ENCODE measurements at regions not wholly inside any gene's neighbourhood (a gene's known extent, or its start where the extent isn't known, plus 50 kb on each side); places are given as distances from the start of the nearest gene placed in this dataset.

DNA sequence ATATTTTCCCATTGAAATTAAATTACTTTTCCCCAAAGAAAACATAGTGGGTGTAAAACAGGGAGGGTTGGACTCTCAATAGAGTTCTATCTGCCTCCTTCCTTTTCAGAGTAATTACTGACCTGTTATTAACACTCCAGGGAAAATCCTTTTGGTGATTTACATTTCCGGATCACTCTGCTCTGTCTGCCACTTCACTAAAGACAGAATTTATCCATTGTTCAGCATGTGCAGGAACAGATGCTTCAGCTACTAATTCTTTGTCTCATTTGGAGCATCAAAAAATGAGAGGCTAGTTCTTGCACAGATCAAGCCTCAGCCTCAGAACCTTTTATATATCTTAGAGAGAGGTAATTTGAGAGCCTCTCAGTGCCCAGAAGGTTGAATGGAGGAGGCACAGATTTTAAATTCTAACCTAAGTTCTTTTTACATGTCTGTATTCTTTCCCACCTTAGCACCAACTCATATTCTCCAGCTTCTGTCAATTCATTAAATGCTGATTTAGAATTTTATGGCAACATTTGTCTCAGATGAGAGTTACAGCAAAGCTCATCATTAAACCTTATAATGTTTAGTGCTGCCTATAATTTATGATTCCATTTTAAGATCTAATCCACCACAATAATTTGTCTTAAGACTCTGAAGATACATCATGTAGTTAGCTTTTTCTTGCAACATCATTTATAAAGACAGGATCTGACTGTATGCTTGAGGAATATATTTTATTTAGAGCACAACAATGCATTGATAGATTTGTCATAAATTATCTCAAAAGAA lies 1494.4 kb downstream of the STIM2 start:
- DNase-seq: no peak

DNA sequence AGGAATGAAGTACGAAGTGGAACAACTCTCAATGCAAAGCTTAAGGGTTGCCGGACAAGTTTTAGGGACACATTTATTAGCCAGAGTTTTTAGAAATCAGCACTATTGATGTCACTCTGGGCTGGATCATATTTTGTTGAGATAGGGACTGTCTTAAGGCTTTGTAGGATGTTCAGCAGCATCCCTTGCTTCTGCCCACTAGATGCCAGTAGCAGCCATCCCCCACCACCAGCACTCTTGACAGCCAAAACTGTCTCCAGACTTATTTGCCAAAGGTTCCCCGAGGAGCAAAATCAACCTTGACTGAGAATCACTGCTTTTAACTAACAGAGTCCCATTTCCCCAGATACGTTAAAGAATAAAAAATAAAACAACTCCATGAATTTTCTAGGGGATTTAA lies 1497.3 kb downstream of the STIM2 start:
- DNase-seq: no peak

DNA sequence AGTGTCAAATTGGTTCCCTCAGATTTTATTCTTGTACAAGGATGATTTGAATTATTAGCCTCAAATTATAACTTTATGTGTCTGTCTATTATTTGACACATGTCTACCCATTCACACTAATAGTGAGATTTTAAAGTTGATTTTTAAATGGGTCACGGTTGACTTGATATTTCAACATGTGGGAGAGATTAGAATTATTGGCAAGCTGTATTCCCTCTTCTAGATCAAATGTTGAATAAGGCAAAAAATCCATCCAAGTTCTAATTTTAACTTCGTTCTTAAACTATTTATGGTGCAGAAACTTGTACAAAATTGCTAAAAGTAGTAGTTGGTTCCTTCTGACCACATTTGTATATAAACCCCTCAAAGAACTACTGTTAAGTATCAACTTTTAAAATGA lies 1498.0 kb downstream of the STIM2 start:
- no peak for DNase-seq

DNA sequence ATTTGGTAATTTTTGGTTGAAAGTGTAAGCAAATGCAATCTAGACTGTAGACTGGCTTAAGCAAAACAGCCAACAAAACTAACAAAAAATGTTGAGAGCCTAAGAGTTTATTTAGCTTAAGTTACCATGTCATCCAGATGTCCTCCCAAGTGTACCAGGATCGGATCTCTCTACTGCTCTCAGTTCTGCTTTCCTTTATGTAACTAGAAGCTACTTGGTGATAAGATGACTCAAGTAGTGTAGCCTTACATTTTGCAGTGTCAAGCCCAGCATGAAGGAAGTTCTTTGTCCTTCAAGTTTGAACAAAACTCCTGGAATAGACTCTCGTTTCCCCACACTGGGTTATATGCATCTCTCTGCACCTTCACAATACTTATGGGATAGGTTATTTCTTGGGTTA lies 1500.0 kb downstream of the STIM2 start:
- DNase-seq: no peak

DNA sequence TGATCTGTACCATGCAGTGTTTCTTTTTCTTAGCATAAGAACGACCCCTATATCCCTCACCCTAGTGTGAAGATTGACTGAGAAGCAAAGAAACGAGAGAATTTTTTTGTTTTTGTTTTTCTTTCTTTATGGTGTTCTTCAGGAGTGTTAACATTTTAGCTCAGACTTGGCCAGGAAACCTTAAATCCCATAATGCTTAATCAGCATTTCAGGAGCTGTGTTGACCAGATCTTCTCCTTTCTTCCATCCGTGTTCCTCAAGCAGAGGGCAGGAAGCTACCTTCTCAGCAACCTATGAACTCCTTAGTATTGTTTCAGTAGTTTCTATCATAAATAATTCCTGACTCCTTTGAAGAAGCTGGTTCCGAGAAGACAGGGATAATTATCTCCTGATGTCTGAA lies 1501.5 kb downstream of the STIM2 start:
- no peak for DNase-seq

DNA sequence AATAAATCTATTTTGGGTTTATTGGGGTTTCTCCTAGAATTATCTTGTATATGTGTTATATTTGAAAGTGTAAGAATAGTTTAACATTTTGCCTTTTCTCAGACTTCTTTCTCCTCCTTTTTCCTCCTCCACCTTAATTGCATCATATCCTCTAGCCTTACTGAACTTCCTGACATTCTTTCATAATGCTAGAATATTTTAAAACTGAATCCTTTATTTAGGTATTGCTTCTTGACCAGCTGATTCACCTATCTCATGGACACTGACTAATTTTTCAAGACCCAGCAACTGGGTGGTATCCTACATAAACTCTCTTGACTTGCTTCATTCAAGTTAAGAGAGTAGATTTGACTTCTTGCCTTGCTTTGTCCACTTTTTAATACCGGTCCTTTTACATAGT lies 1508.9 kb downstream of the STIM2 start:
- DNase-seq: no peak

DNA sequence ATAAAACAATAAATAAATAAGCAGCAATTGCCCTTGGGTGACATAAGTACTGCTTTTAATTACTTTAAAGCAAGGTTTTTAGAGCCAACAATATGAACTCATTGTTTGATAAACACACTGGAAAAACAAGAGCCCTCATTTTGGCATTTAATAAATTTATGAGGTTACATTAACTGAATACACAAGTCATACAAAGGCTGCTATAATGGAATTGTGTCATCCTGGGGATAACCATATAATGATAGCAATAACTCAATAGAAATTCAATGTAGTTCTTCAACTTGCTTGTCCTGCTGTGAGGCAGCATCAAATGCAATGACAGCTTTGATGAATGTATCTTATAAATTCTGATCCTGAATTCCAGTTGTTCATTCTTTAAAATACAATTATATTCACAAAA lies 1512.5 kb downstream of the STIM2 start:
- no peak for DNase-seq

DNA sequence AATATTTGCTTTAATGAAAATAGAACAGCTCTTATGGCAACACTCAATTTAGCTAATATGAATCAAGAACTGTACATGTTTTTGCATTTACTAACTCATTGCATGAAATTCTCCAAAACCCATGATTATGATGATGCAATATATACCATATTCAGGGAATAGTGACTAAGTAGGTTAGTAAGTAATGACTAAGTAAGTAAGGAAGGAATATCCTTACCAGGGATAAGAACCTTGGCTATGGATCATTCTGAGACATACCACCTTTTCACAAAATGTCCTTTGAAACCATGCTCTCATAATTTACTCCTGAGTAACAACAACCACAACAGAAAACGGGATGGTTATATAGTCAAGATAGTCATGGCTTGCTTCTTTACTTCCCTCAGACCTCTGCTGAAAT lies 1513.0 kb downstream of the STIM2 start:
- no peak for DNase-seq

DNA sequence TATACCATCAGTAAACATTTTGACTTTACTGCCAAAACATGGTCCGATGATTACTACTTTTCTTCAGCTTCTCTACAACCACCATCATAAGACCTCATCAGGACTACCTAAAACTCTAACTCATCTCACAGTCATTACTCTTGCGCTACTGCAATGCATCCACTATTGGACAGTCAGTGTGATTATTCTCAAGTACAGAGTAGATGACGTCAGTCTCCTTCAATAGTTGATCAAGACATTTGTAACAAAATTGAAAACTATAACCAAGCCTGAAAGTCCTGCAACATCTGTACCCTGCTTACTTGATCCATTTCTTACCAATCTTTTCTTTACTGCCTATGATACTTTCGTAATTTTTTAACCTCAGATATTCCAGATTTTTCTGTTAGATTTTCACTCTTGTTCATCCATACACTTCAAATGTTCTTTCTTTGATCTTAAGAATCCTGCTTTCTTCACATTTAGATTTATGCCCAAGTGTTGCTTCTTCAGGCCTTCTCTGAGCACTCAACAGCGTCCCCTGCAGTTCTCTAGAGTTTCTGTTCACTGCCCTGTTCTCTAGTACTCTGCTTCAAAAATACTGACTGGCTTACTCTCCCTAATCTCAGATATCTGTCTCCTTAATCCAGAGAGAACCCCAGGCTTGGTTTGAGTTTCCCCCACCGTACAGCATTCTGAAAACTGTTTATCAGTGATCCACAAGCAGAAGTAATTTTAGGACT lies 1517.6 kb downstream of the STIM2 start:
- no peak for DNase-seq

DNA sequence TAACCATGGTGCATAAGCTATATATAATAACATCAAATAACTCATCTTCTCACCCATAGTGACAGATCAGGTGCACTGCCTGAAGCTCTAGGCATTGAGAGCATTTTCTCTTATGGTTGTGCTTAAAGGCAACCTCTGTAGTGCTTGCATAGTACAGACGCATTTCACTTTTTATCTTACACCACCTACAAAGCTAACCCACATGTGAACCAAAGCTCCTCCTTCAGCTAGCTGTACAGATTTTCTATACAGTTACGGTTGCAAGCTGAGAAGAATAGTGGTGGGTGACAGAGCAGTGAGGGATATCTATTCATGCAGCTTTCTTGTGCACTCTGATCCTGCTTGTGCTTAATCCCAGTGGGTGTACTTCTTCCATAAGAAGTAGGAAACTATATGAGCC lies 1525.2 kb downstream of the STIM2 start:
- no peak for DNase-seq

DNA sequence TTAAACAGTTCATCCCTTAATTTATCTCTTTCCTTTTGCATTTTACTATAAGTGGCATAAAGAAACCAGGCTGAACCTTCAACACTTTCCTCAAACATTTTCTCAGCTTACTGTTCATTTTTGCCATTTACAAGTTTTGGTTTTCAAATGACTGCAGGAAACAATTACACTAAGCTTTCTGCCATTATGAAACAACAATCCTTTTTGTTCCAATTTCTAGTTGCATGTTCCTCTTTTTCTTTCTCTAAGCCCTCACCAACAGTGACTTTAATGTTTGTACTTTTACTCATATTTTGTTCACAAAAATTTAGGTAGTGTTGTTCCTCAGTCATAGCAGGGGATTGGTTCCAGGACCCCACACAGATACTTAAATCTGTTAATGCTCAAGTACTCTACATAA lies 1526.1 kb downstream of the STIM2 start:
- no peak for DNase-seq

DNA sequence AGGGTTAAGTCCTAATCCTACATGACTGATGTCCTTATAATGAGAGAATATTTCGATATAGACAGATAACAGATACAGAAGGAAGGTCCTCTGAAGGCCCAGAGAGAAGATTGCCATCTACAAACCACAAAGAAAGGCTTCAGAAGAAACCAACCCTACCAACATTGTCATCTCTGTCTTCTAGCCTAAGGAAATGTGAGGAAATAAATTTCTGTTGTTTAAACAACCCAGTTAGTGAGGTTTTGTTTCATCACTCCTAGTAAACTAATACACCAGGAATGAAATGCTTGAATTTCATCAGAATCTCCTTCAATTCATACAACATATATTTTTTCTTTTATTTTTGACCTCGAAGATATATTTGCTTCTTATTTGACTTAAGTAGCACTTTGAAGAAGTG lies 1527.8 kb downstream of the STIM2 start:
- no peak for DNase-seq

DNA sequence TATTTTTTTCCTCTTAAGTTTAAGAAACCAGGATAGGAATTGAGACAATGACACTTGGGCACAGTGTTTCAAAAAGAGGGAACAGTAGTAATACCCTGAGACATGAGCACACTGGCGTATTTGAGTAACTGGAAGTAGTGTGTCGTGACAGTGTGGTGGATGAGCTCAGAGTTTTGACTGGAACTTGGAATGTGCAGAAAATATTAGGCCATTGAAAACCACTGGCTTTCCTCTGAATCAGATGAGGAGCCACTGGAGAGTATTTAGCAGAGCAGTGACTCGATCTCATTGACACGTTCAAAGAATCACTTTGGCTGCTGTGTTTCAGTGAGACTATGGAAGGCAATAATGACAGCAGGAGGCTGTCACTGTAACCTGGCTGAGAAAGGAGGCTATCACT lies 1531.2 kb downstream of the STIM2 start:
- no peak for DNase-seq

DNA sequence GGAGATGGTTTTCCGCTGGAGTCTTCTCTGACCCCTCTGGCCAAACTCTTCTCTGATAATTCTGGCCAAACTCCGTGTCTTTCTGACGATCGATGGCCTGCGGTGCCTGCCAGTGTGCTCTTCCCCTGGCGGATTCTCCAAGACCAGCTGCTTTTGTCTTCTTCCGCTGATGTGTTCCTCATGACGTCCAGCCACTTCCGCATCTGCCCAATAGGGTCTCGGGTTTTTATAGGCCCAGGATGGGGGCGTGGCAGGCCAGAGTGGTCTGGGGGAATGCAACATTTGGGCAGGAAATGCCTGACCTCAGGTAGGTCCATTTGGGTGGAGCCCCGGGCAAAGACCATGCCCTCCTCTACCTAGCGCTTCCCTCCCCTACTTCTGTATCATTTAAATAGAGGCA lies 1542.1 kb downstream of the STIM2 start:
- DNase-seq: no peak

DNA sequence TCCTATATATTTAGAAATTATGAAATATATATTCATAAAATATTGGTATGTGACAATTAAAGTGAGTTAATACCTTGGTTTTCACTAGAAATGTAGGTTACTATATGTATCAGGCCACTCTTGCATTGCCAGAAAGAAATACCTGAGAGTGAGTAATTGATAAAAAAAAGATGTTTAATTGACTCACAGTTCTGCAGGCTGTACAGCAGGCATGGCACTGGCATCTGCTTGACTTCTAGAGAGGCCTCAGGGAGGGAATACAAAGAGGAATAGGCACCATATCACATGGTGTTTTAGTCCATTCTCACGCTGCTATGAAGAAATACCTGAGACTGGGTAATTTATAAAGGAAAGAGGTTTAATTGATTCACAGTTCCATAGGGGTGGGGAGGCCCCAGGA lies 1560.6 kb downstream of the STIM2 start:
- DNase-seq: no peak

DNA sequence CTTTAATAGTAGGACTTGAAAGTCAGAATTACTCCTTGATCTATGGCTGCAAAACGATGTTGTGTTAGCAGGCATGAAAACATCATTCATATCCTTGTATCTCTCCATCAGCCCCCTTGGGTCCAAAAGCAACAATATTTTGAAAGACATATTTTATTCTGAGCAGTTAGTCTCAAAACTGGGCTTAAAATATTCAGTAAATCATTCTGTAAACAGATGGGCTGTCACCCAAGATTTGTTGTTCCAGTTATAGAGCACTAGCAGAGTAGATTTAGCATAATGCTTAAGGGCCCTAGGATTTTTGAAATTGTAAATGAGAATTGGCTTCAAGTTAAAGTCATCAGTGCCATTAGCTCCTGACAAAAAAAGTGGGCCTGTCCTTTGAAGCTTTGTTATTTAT lies 1565.6 kb downstream of the STIM2 start:
- DNase-seq: no peak

DNA sequence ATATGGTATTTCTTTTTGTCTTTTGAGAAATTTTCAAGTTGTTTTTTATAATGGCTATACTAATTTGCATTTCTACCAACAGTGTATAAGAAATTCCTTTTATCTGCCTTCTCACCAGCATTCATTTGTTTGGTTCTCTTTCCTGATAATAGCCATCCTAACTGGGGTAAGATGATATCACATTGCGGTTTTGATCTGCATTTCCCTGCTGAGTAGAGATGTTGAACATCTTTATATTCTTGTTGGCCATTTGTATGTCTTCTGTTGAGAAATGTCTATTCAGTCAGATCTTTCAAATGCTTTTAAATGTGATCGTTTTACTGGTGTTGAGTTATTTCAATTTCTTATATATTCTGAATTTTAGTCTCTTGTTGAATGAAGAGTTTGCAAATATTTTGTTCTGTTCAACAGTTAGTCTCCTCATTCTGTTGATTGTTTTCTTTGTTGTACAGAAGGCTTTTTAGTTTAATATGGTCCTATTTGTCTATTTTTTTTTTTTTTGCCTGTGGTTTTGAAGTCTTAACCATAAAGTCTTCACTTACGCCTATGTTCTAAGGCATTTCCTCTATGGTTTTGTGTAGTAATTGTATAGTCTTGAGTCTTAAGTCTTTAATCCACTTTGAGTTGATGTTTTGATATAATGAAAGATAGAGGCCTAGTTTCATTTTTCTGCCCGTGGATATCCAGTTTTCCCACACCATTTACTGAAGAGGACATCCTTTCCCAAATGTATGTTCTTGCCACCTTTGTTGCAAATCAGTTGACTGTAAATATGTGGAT lies 1566.9 kb downstream of the STIM2 start:
- no peak for DNase-seq

DNA sequence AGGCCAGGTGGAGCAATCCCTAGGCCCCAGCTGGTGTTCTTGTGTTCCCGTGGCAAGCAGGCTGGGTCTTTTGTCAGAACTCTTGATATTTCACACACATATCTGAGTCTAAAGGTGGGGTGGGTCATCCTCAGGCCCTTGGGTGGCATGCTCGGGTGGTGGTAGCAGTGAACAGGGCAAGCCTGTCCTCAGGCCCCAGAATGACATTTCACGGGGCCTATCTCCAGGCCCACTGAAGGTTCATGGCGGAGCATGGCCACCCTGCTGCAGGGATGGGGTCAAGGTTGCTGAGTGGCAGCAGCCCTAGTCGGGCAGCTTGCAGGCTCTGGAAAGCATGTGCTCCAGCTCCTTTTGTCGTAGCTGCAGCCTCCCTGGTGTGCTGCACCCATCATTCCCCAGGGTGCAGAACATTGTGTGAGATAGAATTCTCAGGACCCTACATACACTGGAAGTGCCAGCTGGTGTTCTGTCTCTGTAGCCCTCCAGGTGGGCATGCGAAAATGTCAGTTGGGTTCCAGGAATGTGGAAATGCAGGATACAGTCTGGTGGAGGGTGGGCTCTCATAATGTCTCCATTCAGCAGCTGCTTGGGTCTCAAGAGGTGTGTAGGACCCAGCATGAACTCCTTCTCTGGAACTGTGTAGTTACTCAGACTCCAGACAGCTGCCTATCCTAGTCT lies 1571.8 kb downstream of the STIM2 start:
- DNase-seq: no peak

DNA sequence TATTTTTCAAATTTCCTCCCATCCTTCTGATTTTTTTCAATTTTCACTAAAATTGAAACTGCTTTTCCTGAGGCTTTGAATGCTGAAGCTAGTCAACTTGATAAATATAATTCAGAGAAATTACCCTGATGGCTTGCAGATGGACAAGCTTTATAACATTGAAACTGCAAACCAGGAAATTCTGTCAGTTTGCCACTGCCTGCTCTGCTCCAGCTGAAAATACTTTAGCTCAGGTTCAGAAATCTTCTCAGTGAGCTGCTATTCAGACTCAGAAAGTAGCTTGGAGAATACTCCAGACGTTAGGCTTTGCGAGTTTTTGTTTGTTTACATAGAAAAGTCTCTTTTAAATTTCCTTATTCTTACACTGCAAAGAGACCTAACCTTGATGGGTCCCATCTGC lies 1574.7 kb downstream of the STIM2 start:
- no peak for DNase-seq

DNA sequence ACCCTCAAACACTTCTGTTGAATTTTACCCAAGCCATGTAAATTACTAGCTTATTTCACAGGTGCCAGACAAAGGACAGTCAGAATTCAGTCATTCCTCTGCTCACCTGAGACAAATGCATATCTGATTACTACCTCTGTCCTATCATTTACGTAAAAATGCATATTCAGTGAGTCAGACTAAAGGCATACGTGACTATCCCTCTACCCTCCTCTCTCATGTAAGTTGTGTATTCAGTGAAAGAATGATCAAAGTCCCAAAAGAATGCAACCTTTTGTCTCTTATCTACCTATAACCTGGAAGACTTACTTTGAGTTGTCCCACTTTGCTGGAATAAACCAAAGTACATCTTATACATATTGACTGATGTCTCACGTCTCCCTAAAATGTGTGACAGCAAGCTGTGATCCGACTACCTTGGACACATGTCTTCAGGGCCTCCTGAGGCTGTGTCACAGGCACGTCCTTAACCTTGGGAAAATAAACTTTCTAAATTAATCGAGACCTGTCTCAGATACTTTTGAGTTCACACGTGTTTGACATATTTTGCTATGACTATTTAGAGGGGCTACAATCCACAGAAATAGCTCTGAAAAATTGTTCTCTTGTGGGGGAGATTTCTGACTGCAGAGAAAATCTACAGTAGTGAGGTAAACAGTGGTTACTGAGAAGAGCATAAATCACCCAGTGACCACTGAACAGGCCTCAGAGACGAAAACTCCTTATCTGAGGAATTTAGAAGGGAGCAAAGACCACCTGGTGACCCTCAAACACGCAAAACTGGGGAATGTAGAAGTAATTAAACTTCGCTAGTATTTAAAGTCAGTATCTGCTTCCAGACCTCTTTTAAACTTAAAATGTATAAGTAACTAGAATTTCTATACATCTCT lies 1575.8 kb downstream of the STIM2 start:
- DNase-seq: no peak

DNA sequence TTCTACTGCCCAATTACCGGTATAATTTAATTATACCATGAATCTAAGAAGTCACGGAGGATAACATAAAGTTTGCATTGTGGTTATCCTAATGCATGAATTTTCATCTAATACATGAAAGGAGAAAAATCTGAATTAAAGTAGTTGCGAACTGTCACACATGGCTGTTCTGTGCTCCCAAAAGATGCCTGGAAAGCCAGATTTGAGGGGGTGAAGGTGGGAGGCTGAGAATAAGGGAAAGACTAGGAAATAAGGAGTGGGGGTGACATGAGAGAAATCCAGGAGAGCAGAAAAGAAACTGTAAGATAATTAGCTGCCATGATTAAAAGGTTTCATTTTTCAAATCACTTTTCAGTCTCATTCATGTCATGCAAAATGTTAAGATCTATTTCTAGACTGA lies 1582.7 kb downstream of the STIM2 start:
- no peak for DNase-seq

DNA sequence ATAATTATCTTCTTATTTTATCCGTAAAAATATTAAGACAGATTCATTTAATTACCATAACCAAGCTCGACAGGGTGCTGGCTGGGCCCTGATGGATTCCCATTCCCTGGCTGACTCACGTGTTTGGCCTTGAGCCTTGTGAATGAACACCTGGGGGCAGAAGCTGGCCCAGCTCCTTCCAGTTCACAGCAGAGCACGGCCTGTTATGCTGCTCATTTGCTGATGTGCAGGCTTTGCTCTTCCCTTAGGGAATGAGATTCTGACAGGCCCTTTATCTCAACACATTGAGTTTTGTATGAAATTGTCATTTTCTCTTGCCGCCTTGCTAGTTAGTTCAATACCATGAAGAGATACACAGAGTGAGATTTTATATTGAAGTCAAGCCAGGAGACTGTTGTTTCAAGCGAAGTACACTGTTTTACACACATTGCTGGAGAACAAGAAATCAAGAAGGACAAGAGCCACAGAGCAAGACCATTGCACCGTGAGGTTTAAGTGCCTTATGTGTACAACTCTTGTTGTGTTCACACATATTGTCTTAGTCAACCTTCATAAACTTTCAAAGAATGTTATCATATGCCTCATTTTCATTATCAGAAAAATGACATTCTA lies 1583.3 kb downstream of the STIM2 start:
- no peak for DNase-seq

Measured in SIG-M5 (cell line).